Fibroblast of lung (primary cell): ENCODE measurements at regions not wholly inside any gene's neighbourhood (a gene's known extent, or its start where the extent isn't known, plus 50 kb on each side); places are given as distances from the start of the nearest gene placed in this dataset.
"Not testable (repeated sequence)": the region's sequence is repeated elsewhere in the genome, so short reads cannot be mapped to it uniquely, and the experiment has no call there.

Experiments
- DNase-seq, 2 donors: peaks; one replicate each; pipeline versions ENCODE4 v3.0.0 to v3.0.0-alpha.2; 2010; ENCODE audit warnings: low read depth in 2 of 2
- H2AFZ ChIP-seq: 2 replicates; pipeline ENCODE4 v1.5.1; 2012; ENCODE audit warnings: low read length, control low read depth, inconsistent platforms
- H3K27ac ChIP-seq: 2 replicates; pipeline ENCODE4 v1.5.1; 2011; ENCODE audit warnings: low read length, control low read depth; ENCODE audit not compliant: insufficient read depth
- H3K27me3 ChIP-seq: 2 replicates; pipeline ENCODE4 v1.5.1; 2011; ENCODE audit warnings: mild to moderate bottlenecking, low read length; ENCODE audit not compliant: control insufficient read depth, insufficient read depth
- H3K36me3 ChIP-seq: 2 replicates; pipeline ENCODE4 v1.5.1; 2011; ENCODE audit warnings: low read length; ENCODE audit not compliant: control insufficient read depth, insufficient read depth
- H3K4me1 ChIP-seq: 2 replicates; pipeline ENCODE4 v1.5.1; 2011; ENCODE audit warnings: low read length; ENCODE audit not compliant: control insufficient read depth, insufficient read depth; ENCODE audit errors: extremely low read depth
- H3K4me2 ChIP-seq: 2 replicates; pipeline ENCODE4 v1.5.1; 2011; ENCODE audit warnings: low read length, control low read depth; ENCODE audit not compliant: insufficient read depth; ENCODE audit errors: extremely low read depth
- H3K4me3 ChIP-seq, 4 experiments: fragments of 200-600 bp in 1 of 4; sonication (generic) in 1 of 4; replicated peaks in 1 of 4; 2 replicates each; pipeline ENCODE4 v1.5.1; 2011 to 2016; ENCODE audit warnings: low read length in 4 of 4, low read depth in 3 of 4, mild to moderate bottlenecking in 3 of 4, control low read depth in 2 of 4, inconsistent platforms in 1 of 4, mixed read lengths in 1 of 4; ENCODE audit not compliant: insufficient read depth in 1 of 4; ENCODE audit errors: control extremely low read depth in 1 of 4
- H3K79me2 ChIP-seq: 2 replicates; pipeline ENCODE4 v1.5.1; 2012; ENCODE audit warnings: mild to moderate bottlenecking, low read length, inconsistent platforms; ENCODE audit not compliant: control insufficient read depth, insufficient read depth
- H3K9ac ChIP-seq: 2 replicates; pipeline ENCODE4 v1.5.1; 2011; ENCODE audit warnings: mild to moderate bottlenecking, low read length, control low read depth; ENCODE audit not compliant: insufficient read depth
- H3K9me3 ChIP-seq: 2 replicates; pipeline ENCODE4 v1.5.1; 2012; ENCODE audit warnings: low read depth, low read length; ENCODE audit not compliant: control insufficient read depth, insufficient read depth
- H4K20me1 ChIP-seq: 2 replicates; pipeline ENCODE4 v1.5.1; 2011; ENCODE audit warnings: low read length; ENCODE audit not compliant: control insufficient read depth, insufficient read depth; ENCODE audit errors: extremely low read depth
- EZH2 ChIP-seq: IDR thresholded peaks from 2 replicates; pipeline ENCODE4 v1.5.1; 2012; ENCODE audit warnings: low read length, control low read depth, mild to moderate bottlenecking; ENCODE audit errors: missing control alignments
- TF ChIP-seq, protein P1 (sequence below), 2 donors: IDR thresholded peaks in 1 of 2; conservative IDR thresholded peaks in 1 of 2; 1 replicate in 1 of 2; 2 replicates in 1 of 2; pipeline ENCODE4 v1.5.1; 2011 to 2012; ENCODE audit warnings: low read length in 2 of 2, control low read depth in 1 of 2, inconsistent platforms in 1 of 2, low read depth in 1 of 2, mild to moderate bottlenecking in 1 of 2

DNA sequence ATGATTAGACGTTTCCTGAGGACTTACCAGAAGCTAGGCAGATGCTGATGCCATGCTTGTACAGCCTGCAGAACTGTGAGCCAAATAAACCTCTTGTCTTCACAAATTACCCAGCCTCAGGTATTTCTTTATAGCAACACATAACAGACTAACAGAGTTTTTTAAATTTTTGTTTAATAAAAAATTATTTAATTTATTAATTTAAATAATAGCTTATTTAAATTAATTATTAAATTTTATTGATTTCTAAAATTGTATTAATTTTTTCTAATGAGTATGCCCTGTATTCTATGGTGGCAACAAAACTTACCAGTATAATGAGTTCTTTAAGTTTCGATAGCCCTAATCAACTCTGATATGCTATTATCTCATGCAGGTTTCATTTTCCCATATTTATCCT, 259.8 kb downstream of the IKZF2 start:
- DNase-seq: no peak
- Histone ChIP-seq H3K27ac (no peak overlapping the region), H3K36me3 (no peaks in the 10 kb centered on the region), H4K20me1 (no peaks in the 10 kb centered on the region), H3K9ac (no peak overlapping the region), H2AFZ (no peak overlapping the region), H3K27me3 (no peaks in the 10 kb centered on the region), H3K79me2 (no peaks in the 10 kb centered on the region), H3K4me3 (no peak overlapping the region), H3K9me3 (no peaks in the 10 kb centered on the region), H3K4me1 (no peaks in the 10 kb centered on the region), H3K4me2 (no peak overlapping the region)
- TF ChIP-seq, protein P1, sequence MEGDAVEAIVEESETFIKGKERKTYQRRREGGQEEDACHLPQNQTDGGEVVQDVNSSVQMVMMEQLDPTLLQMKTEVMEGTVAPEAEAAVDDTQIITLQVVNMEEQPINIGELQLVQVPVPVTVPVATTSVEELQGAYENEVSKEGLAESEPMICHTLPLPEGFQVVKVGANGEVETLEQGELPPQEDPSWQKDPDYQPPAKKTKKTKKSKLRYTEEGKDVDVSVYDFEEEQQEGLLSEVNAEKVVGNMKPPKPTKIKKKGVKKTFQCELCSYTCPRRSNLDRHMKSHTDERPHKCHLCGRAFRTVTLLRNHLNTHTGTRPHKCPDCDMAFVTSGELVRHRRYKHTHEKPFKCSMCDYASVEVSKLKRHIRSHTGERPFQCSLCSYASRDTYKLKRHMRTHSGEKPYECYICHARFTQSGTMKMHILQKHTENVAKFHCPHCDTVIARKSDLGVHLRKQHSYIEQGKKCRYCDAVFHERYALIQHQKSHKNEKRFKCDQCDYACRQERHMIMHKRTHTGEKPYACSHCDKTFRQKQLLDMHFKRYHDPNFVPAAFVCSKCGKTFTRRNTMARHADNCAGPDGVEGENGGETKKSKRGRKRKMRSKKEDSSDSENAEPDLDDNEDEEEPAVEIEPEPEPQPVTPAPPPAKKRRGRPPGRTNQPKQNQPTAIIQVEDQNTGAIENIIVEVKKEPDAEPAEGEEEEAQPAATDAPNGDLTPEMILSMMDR (conservative IDR thresholded peaks at IDR 0.05 in 1 of 2, IDR thresholded peaks at IDR 0.05 in 1 of 2; ENCODE audit: low read depth in 1 of 2, low read length in 2 of 2): no peak
- no peak for TF ChIP-seq EZH2

DNA sequence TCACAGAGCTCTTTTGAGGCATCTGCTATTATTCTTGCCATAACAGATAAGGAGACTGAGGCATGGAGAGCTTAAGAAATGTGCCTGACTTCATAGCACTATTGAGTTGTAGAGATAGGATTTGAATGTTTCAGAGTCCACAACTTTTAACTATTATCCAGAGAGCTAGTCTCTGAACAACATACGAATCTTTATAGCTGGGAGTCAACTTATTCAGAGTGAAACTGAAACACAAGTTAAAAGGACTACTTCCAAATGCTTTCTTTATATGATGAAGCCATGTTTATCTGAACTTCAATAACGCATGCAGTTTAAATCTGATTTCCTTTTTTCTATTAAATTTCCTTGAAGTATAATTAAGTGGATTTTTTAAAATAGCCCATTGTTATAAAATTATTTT, 268.8 kb downstream of the IKZF2 start:
- Histone ChIP-seq H4K20me1 (no peaks in the 10 kb centered on the region), H3K9ac (no peak overlapping the region), H3K79me2 (no peaks in the 10 kb centered on the region), H3K4me1 (no peaks in the 10 kb centered on the region), H3K4me3 (no peak overlapping the region), H2AFZ (no peak overlapping the region), H3K27ac (no peak overlapping the region), H3K9me3 (no peaks in the 10 kb centered on the region), H3K36me3 (no peaks in the 10 kb centered on the region), H3K27me3 (no peaks in the 10 kb centered on the region), H3K4me2 (no peak overlapping the region)
- TF ChIP-seq EZH2: no peak
- TF ChIP-seq, protein P1 (conservative IDR thresholded peaks at IDR 0.05 in 1 of 2, IDR thresholded peaks at IDR 0.05 in 1 of 2; ENCODE audit: low read depth in 1 of 2, low read length in 2 of 2): no peak
- DNase-seq: no peak

DNA sequence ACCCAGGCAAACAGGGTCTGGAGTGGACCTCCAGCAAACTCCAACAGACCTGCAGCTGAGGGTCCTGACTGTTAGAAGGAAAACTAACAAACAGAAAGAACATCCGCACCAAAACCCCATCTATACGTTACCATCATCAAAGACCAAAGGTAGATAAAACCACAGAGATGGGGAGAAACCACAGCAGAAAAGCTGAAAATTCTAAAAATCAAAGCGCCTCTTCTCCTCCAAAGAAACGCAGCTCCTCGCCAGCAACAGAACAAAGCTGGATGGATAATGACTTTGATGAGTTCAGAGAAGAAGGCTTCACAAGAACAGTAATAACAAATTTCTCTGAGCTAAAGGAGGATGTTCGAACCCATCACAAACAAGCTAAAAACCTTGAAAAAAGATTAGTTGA, 274.9 kb downstream of the IKZF2 start:
- H3K27me3 ChIP-seq, H3K9me3 ChIP-seq, H3K36me3 ChIP-seq, DNase-seq, H3K9ac ChIP-seq, H3K4me2 ChIP-seq, H4K20me1 ChIP-seq, H2AFZ ChIP-seq, H3K4me1 ChIP-seq, H3K4me3 ChIP-seq, H3K79me2 ChIP-seq, H3K27ac ChIP-seq: not testable (repeated sequence)

DNA sequence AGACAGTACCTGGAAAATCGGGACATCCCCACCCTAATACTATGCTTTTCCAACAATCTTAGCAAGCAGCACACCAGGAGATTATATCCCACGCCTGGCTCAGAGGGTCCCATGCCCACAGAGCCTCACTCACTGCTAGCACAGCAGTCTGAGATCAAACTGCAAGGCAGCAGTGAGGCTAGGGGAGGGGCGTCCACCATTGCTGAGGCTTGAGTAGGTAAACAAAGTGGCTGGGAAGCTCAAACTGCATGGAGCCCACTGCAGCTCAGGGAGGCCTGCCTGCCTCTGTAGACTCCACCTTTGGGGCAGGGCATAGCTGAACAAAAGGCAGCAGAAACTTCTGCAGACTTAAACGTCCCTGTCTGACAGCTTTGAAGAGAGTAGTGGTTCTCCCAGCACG, 275.5 kb downstream of the IKZF2 start:
- H3K36me3 ChIP-seq, H3K4me1 ChIP-seq, H2AFZ ChIP-seq, H3K9ac ChIP-seq, H3K79me2 ChIP-seq, H3K27me3 ChIP-seq, H3K4me3 ChIP-seq, H4K20me1 ChIP-seq, H3K27ac ChIP-seq, H3K4me2 ChIP-seq, H3K9me3 ChIP-seq, DNase-seq: not testable (repeated sequence)
